Mucosa of rectum (tissue), 2 donors: ENCODE measurements at regions not wholly inside any gene's neighbourhood (a gene's known extent, or its start where the extent isn't known, plus 50 kb on each side); places are given as distances from the start of the nearest gene placed in this dataset.

ENCODE experiments used
- H3K27ac ChIP-seq, 2 donors: one replicate each; pipeline ENCODE4 v1.7.0; 2013; ENCODE audit warnings: inconsistent platforms in 2 of 2, low read depth in 2 of 2, low read length in 2 of 2
- H3K27me3 ChIP-seq, 2 donors: one replicate each; pipeline ENCODE4 v1.7.0; 2013; ENCODE audit warnings: low read length in 2 of 2; ENCODE audit not compliant: control insufficient read depth in 2 of 2, insufficient read depth in 2 of 2
- H3K36me3 ChIP-seq, 2 donors: one replicate each; pipeline ENCODE4 v1.7.0; 2013; ENCODE audit warnings: low read length in 2 of 2; ENCODE audit not compliant: control insufficient read depth in 2 of 2, insufficient read depth in 2 of 2
- H3K4me1 ChIP-seq, 2 donors: one replicate each; pipeline ENCODE4 v1.7.0; 2013; ENCODE audit warnings: low read length in 2 of 2, mild to moderate bottlenecking in 1 of 2; ENCODE audit not compliant: control insufficient read depth in 2 of 2, insufficient read depth in 2 of 2
- H3K4me3 ChIP-seq, 2 donors: one replicate each; pipeline ENCODE4 v1.7.0; 2013; ENCODE audit warnings: low read length in 2 of 2
- H3K9ac ChIP-seq, 2 donors: one replicate each; pipeline ENCODE4 v1.7.0; 2013; ENCODE audit warnings: low read length in 2 of 2, low read depth in 1 of 2, mild to moderate bottlenecking in 1 of 2
- H3K9me3 ChIP-seq, 2 donors: one replicate each; pipeline ENCODE4 v1.7.0; 2013; ENCODE audit warnings: low read length in 2 of 2; ENCODE audit not compliant: control insufficient read depth in 2 of 2
- donor health status: healthy.
- donor health status: Normal muscosa, but diverticular disease.

- Histone ChIP-seq H3K9ac (no peak overlapping the region), H3K4me1 (no peaks in the 10 kb centered on the region), H3K27me3 (no peaks in the 10 kb centered on the region), H3K27ac (no peak overlapping the region), H3K4me3 (no peak overlapping the region), H3K36me3 (no peaks in the 10 kb centered on the region), H3K9me3 (no peaks in the 10 kb centered on the region)
These were observed 168.4 kb upstream of the AMOT start for GRCh38 chrX:113009029-113009428.

DNA sequence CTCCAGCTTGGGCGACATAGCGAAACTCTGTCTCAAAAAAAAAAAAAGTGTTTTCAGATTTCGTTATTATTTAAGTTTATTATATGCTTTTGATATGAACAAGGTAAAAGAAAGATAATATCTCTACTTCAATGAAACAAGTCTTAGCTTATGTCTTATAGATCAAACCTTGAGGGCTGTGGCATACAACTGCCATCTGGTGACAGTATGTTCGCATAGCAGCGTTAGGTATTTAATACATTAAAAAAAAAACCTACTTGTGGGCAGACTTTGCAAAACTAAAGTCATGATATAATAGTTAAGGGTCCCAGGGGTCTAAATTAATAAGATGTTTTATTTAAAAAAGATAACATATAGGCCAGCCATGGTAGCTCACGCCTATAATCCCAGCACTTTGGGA lies 161.2 kb upstream of the AMOT start:
- Histone ChIP-seq H3K4me3 (no peak overlapping the region), H3K9ac (no peak overlapping the region), H3K4me1 (no peaks in the 10 kb centered on the region), H3K9me3 (no peaks in the 10 kb centered on the region), H3K36me3 (no peaks in the 10 kb centered on the region), H3K27me3 (peaks cover 0 to 4% of the 10 kb centered on the region in 2 donors), H3K27ac (no peak overlapping the region)

GRCh38 chrX:112997991-112998390 lies 157.4 kb upstream of the AMOT start:
- Histone ChIP-seq H3K9ac (no peak overlapping the region), H3K27ac (no peak overlapping the region), H3K36me3 (no peaks in the 10 kb centered on the region), H3K27me3 (peaks cover 0 to 4% of the 10 kb centered on the region in 2 donors), H3K4me1 (no peaks in the 10 kb centered on the region), H3K4me3 (no peak overlapping the region), H3K9me3 (no peaks in the 10 kb centered on the region)

DNA sequence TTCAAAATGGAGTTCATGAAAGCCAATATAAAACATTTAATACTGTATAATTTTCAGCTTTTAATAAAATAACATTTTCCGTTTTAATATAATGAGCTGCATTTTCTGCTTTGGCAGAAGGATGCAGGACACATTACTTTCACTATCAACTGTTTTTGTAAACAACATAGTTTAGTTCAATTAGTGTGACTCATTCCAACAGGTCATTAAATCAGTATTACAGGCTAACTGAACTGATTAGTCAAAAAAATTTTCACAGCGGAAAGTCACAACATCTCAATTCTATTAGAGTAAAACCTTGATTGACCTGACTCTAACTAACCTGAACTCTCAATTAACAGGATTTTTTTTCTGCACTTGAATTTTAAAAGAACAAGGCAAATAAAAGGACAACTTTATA lies 151.2 kb upstream of the AMOT start:
- Histone ChIP-seq H3K36me3 (no peaks in the 10 kb centered on the region), H3K27me3 (no peaks in the 10 kb centered on the region), H3K4me1 (no peaks in the 10 kb centered on the region), H3K9ac (no peak overlapping the region), H3K27ac (no peak overlapping the region), H3K9me3 (peaks cover 0 to 2% of the 10 kb centered on the region in 2 donors), H3K4me3 (no peak overlapping the region)

DNA sequence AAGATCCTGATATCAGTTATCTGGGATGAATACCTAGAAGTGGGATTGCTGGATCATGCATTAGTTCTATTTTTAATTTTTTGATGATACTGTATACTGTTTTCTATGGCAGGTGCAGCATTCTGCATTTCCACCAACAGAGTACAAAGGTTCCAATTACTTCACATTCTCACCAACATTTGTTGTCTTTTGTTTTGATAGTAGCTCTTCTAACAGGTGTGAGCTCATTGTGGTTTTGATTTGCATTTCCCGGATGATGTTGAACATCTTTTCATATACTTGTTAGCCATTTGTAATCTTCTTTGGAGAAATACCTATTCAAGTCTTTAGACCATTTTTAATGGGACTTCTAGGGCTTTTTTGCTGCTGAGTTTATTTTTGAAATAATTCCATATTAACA lies 139.2 kb upstream of the AMOT start:
- Histone ChIP-seq H3K9me3 (no peaks in the 10 kb centered on the region), H3K4me3 (no peak overlapping the region), H3K36me3 (no peaks in the 10 kb centered on the region), H3K27ac (no peak overlapping the region), H3K27me3 (no peaks in the 10 kb centered on the region), H3K4me1 (no peaks in the 10 kb centered on the region), H3K9ac (no peak overlapping the region)

DNA sequence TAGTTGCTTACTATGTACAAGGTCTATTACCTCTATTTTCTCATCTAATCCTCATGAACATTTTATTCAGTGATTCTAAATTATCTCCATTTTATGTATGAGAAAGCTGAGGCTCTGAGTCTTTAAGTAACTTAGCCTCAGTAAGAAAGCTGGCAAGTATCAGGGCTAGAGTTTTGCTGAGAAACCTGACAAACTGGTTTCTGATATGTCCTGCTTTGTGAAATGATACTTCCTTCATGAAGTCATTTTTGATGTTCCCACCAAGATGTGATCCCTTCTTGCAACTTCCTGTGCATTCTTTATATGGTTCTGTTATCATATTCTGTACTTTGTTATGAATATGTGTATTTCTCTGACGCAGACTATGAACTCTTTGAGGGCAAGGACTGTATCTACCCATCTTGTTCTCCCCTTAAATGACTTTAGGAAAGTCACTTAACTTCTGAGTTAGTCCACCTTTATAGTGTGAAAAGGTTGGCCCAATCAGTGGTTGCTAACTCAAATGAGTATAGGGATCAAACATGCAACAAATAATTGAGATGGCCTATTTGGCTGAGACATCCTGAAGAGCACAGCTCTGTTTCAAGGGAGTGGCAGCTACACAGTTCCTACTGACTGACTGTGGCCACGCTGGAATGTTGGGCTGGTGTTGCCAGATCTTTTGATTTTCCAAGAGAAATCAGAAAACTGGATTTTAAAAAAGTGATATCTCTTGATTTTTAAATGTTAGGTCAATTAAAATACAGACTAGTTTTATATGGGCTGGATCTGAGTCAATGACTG lies 127.9 kb upstream of the AMOT start:
- Histone ChIP-seq H3K4me1 (no peaks in the 10 kb centered on the region), H3K36me3 (no peaks in the 10 kb centered on the region), H3K4me3 (no peak overlapping the region), H3K27ac (no peak overlapping the region), H3K9me3 (no peaks in the 10 kb centered on the region), H3K9ac (no peak overlapping the region), H3K27me3 (peaks cover 0 to 2% of the 10 kb centered on the region in 2 donors)

DNA sequence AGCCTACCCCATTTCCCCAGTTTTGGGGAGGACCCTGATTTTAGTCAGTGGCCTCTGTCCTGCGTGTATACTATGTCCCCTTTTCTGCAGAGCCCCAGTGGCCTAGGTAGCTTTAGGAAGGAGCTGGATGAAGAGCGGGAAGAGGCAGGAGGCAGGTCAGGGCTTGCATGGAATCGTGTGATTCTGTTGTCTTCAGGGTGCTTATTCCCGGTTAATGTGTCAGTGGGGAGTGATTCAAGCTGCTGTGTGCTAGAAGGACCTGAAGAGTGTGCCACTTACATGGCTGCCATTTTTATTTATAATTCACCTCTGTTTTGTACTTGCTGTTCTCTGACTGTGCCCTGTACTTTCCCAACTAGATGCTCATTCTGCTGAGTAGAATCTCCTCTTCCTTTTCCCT lies 127.3 kb upstream of the AMOT start:
- no peak overlapping the region for H3K27ac ChIP-seq
- no peak overlapping the region for H3K9ac ChIP-seq

DNA sequence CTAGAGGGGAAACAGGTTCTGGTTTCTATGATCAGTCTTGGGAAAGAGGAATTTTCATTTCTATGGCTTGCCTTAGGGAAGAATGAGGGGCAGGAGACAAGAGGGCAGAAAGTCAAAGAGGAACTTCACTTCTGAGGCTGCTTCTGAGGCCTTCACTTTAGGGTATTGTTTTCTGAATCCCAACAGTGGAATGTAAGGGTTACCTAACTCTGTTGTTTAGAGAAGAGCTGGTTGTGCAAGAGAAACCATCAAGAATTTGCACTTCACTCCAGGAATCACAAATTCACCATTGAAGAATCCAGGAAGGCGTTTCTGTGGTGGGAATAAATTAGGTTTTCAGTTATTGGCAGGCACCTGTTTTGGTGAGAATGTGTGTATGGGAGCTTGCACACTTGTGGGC lies 126.7 kb upstream of the AMOT start:
- no peaks in the 10 kb centered on the region for H3K36me3 ChIP-seq

More for the DNA sequence above, 127.3 kb upstream of the AMOT start:
- Histone ChIP-seq H3K4me3 (no peak overlapping the region), H3K36me3 (no peaks in the 10 kb centered on the region), H3K4me1 (no peaks in the 10 kb centered on the region), H3K27me3 (peaks cover 0 to 2% of the 10 kb centered on the region in 2 donors), H3K9me3 (no peaks in the 10 kb centered on the region)

GRCh38 chrX:112961981-112962380 lies 121.3 kb upstream of the AMOT start:
- Histone ChIP-seq H3K4me3 (no peak overlapping the region), H3K4me1 (no peaks in the 10 kb centered on the region), H3K27me3 (no peaks in the 10 kb centered on the region), H3K36me3 (no peaks in the 10 kb centered on the region), H3K27ac (no peak overlapping the region), H3K9ac (no peak overlapping the region), H3K9me3 (no peaks in the 10 kb centered on the region)

More for the DNA sequence above, 126.7 kb upstream of the AMOT start:
- Histone ChIP-seq H3K9me3 (no peaks in the 10 kb centered on the region), H3K9ac (no peak overlapping the region), H3K4me1 (no peaks in the 10 kb centered on the region), H3K27ac (no peak overlapping the region), H3K4me3 (no peak overlapping the region), H3K27me3 (peaks cover 0 to 2% of the 10 kb centered on the region in 2 donors)

DNA sequence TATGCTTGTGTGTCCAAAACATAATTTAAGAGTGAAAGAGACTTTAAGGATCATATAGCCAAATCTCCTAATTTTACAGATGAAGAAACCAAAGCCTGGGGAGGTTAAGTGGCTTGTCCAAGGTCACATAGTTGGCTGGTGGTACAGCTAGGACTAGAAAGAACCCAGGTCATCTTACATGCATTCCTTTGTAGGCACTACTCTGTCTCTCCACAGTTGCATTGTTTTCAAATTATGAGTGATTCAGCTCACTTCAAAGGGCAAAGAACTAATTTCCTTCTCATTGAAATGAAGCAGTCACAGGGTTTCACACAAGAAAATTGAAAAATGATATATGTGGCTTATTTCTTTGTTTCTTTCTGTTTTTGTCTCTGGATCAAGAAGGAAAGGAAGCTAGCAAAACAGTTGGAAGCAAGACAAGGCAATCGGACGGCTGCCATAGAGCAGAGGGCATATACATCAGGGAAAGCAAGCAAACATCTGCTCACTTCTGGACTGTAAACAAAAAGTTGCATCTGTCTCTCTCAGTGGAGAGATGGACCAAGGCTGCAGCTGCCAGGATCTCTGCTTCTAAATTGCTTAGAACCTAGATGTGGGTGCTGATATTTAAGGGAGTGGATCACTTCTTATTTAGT lies 107.5 kb upstream of the AMOT start:
- no peaks in the 10 kb centered on the region for H3K9me3 ChIP-seq
- H3K4me3 ChIP-seq: no peak overlapping the region

More for the DNA sequence above, 107.5 kb upstream of the AMOT start:
- Histone ChIP-seq H3K27me3 (no peaks in the 10 kb centered on the region), H3K27ac (no peak overlapping the region), H3K4me1 (no peaks in the 10 kb centered on the region), H3K36me3 (no peaks in the 10 kb centered on the region), H3K9ac (no peak overlapping the region)
